PC-9 (cell line): ENCODE measurements at regions not wholly inside any gene's neighbourhood (a gene's known extent, or its start where the extent isn't known, plus 50 kb on each side); places are given as distances from the start of the nearest gene placed in this dataset.

Experiments used
- BruUV-seq: library from RNA; stranded (reverse); fragments of 400-500 nt; replicated peaks from 2 replicates; lab custom pipeline; 2021; lab: Mats Ljungman, UMichigan
- CTCF ChIA-PET: fragments of 300-600 bp; sonication (Branson Sonifier 250); formaldehyde crosslinking; loops from one replicate; lab custom pipeline; 2022; ENCODE audit warnings: antibody characterized with exemption; lab: Charles Lee
- POLR2A ChIA-PET: fragments of 300-600 bp; sonication (Branson Sonifier 250); formaldehyde crosslinking; loops from one replicate; lab custom pipeline; 2022; ENCODE audit warnings: antibody characterized with exemption; ENCODE audit not compliant: unreplicated experiment; lab: Charles Lee
- DNase-seq, 2 experiments: peaks; one replicate each; pipeline versions ENCODE4 v3.0.0 to v3.0.0-alpha.2; 2015 to 2022; ENCODE audit warnings: mixed read lengths in 1 of 2
- H2AFZ ChIP-seq: fragments of 200-600 bp; sonication (generic); 2 replicates; pipeline ENCODE4 v1.8.1; 2017; ENCODE audit warnings: antibody characterized with exemption
- H3F3A ChIP-seq: fragments of 200-600 bp; sonication (generic); 2 replicates; pipeline ENCODE4 v1.8.1; 2017; ENCODE audit warnings: antibody characterized with exemption, mild to moderate bottlenecking, low read depth; ENCODE audit not compliant: insufficient read depth
- H3K27ac ChIP-seq: fragments of 200-600 bp; sonication (generic); 2 replicates; pipeline ENCODE4 v1.6.1; 2016; ENCODE audit warnings: mixed run types
- H3K27me3 ChIP-seq: fragments of 200-600 bp; sonication (generic); 2 replicates; pipeline ENCODE4 v1.6.1; 2016; ENCODE audit warnings: low read depth, mixed run types; ENCODE audit not compliant: insufficient read depth
- H3K36me3 ChIP-seq: fragments of 200-600 bp; sonication (generic); 2 replicates; pipeline ENCODE4 v1.6.1; 2016; ENCODE audit warnings: low read depth, mixed run types
- H3K4me1 ChIP-seq: fragments of 200-600 bp; sonication (generic); replicated peaks from 2 replicates; pipeline ENCODE4 v1.6.1; 2016; ENCODE audit warnings: mixed run types; ENCODE audit not compliant: insufficient read depth
- H3K4me2 ChIP-seq: fragments of 200-600 bp; sonication (generic); 2 replicates; pipeline ENCODE4 v1.6.1; 2017; ENCODE audit warnings: mixed run types
- H3K4me3 ChIP-seq: fragments of 200-600 bp; sonication (generic); 2 replicates; pipeline ENCODE4 v1.6.1; 2016; ENCODE audit warnings: mixed run types
- H3K79me2 ChIP-seq: fragments of 200-600 bp; sonication (generic); 2 replicates; pipeline ENCODE4 v1.6.1; 2017; ENCODE audit warnings: low read depth, mixed run types
- H3K9me2 ChIP-seq: fragments of 200-600 bp; sonication (generic); 2 replicates; pipeline ENCODE4 v1.8.1; 2017; ENCODE audit warnings: mild to moderate bottlenecking; ENCODE audit not compliant: insufficient read depth
- H3K9me3 ChIP-seq: fragments of 200-600 bp; sonication (generic); 2 replicates; pipeline ENCODE4 v1.8.1; 2016; ENCODE audit warnings: low read depth; ENCODE audit not compliant: insufficient read depth
- H4K20me1 ChIP-seq: fragments of 200-600 bp; sonication (generic); 2 replicates; pipeline ENCODE4 v1.8.1; 2017; ENCODE audit not compliant: insufficient read depth
- EZH2 ChIP-seq: fragments of 200-600 bp; sonication (generic); IDR thresholded peaks from 2 replicates; pipeline ENCODE4 v1.8.0; 2017; ENCODE audit warnings: antibody characterized with exemption, low read depth
- intact Hi-C: fragments of 100-400 bp; cut with micrococcal nuclease; formaldehyde crosslinking; loops from one replicate; pipeline ENCODE4 v1.10.0; 2022; ENCODE audit not compliant: unreplicated experiment
- TF ChIP-seq, protein P1 (sequence below): fragments of 200-600 bp; sonication (generic); conservative IDR thresholded peaks from 2 replicates; pipeline ENCODE4 v1.6.1; 2017; ENCODE audit warnings: mixed run types, antibody characterized with exemption, mild to moderate bottlenecking, moderate library complexity

DNA sequence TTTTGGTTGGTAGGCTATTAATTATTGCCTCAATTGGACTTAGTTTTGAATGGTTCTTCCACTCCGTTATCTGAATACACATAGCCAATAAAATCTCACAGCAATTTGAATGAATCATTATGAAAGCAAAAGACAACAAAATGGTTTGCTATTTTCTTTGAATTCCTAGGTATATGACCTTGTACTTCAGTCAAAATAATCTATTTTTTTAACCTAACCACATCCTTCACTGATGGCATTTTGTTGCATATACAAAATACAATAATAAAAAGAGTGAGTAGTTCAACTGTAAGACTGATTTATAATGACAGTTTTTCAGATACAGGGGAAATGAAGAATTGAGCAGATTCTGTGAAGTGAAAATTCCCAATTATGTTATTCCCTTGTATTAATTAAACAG lies 433.1 kb downstream of the HTR7 start:
- Histone ChIP-seq H3K36me3 (no peaks in the 10 kb centered on the region), H3K4me2 (no peak overlapping the region), H3K27me3 (no peaks in the 10 kb centered on the region), H3K27ac (no peak overlapping the region), H3K4me3 (no peak overlapping the region), H3K4me1 (no peaks in the 10 kb centered on the region), H3F3A (no peaks in the 10 kb centered on the region), H3K79me2 (no peaks in the 10 kb centered on the region), H3K9me3 (no peaks in the 10 kb centered on the region), H3K9me2 (no peaks in the 10 kb centered on the region), H2AFZ (no peak overlapping the region), H4K20me1 (no peaks in the 10 kb centered on the region)
- TF ChIP-seq EZH2 = no peak
- TF ChIP-seq, protein P1, sequence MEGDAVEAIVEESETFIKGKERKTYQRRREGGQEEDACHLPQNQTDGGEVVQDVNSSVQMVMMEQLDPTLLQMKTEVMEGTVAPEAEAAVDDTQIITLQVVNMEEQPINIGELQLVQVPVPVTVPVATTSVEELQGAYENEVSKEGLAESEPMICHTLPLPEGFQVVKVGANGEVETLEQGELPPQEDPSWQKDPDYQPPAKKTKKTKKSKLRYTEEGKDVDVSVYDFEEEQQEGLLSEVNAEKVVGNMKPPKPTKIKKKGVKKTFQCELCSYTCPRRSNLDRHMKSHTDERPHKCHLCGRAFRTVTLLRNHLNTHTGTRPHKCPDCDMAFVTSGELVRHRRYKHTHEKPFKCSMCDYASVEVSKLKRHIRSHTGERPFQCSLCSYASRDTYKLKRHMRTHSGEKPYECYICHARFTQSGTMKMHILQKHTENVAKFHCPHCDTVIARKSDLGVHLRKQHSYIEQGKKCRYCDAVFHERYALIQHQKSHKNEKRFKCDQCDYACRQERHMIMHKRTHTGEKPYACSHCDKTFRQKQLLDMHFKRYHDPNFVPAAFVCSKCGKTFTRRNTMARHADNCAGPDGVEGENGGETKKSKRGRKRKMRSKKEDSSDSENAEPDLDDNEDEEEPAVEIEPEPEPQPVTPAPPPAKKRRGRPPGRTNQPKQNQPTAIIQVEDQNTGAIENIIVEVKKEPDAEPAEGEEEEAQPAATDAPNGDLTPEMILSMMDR = no peak
- intact Hi-C loops = no loop called here
- no TSS peak for BruUV-seq
- ChIA-PET CTCF (no interaction called here), POLR2A (no interaction called here)
- DNase-seq = no peak

DNA sequence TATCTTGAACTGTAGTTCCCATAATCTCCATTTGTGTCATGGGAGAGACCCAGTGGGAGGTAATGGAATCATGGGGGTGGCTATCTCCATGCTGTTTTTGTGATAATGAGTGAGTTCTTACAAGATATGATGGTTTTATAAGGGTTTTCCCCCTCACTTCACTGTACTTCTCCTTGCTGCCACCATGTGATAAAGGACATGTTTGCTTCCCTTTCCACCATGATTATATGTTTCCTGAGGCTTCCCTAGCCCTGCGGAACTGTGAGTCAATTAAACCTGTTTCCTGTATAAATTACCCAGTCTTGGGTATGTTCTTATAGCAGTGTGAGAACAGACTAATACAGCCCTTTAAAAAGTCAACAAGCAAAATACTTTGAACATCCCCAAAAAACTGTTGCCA lies 427.7 kb downstream of the HTR7 start:
- TF ChIP-seq, protein P1 = no peak
- no peak for TF ChIP-seq EZH2
- DNase-seq = no peak
- ChIA-PET CTCF (no interaction called here), POLR2A (no interaction called here)
- Histone ChIP-seq H3K9me3 (no peaks in the 10 kb centered on the region), H3K4me1 (no peaks in the 10 kb centered on the region), H3K79me2 (no peaks in the 10 kb centered on the region), H3K4me2 (no peak overlapping the region), H3K27ac (no peak overlapping the region), H3K36me3 (no peaks in the 10 kb centered on the region), H4K20me1 (no peaks in the 10 kb centered on the region), H3K4me3 (no peak overlapping the region), H3K27me3 (no peaks in the 10 kb centered on the region), H3F3A (no peaks in the 10 kb centered on the region), H2AFZ (no peak overlapping the region), H3K9me2 (no peaks in the 10 kb centered on the region)
- intact Hi-C loops = no loop called here
- no TSS peak for BruUV-seq

DNA sequence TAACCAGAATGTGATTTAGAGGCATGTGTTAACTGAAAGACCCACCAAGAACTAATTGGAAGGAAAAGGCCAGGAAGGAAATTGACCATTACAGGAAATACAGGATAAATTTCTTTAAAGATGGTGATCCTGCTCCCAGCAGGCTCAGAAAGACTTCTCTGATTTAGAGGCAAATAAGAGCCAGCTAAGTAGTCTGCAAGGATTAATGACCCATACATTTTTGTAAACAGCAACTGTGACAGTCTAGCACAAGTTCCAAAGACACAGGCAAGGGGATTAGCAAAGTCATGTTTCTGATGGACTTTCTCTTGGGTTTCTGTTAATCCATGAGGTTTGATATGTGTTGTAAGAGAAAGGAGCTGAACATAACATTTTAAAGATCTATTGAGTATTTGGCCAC lies 425.0 kb downstream of the HTR7 start:
- ChIA-PET POLR2A (no interaction called here), CTCF (no interaction called here)
- intact Hi-C loops = no loop called here
- Histone ChIP-seq H4K20me1 (no peaks in the 10 kb centered on the region), H3K27ac (no peak overlapping the region), H3K36me3 (no peaks in the 10 kb centered on the region), H3K27me3 (no peaks in the 10 kb centered on the region), H3K4me3 (no peak overlapping the region), H3F3A (no peaks in the 10 kb centered on the region), H3K4me2 (no peak overlapping the region), H3K4me1 (no peaks in the 10 kb centered on the region), H2AFZ (no peak overlapping the region), H3K9me2 (no peaks in the 10 kb centered on the region), H3K79me2 (no peaks in the 10 kb centered on the region), H3K9me3 (no peaks in the 10 kb centered on the region)
- no peak for DNase-seq
- BruUV-seq = no TSS peak
- TF ChIP-seq EZH2 = no peak
- TF ChIP-seq, protein P1 = no peak
